NOMO-1 treated with DMSO at 0.1 percent for 48 hours (cell line): ENCODE measurements at regions not wholly inside any gene's neighbourhood (a gene's known extent, or its start where the extent isn't known, plus 50 kb on each side); places are given as distances from the start of the nearest gene placed in this dataset.
A peak's percentile ranks its signal among the peaks of the same experiment; 100 is the strongest.
"Not testable (repeated sequence)": the region's sequence is repeated elsewhere in the genome, so short reads cannot be mapped to it uniquely, and the experiment has no call there.

Source experiments
- DNase-seq: peaks from one replicate; lab custom pipeline; 2025; ENCODE audit not compliant: unreplicated experiment; lab: John Stamatoyannopoulos, UW

DNA sequence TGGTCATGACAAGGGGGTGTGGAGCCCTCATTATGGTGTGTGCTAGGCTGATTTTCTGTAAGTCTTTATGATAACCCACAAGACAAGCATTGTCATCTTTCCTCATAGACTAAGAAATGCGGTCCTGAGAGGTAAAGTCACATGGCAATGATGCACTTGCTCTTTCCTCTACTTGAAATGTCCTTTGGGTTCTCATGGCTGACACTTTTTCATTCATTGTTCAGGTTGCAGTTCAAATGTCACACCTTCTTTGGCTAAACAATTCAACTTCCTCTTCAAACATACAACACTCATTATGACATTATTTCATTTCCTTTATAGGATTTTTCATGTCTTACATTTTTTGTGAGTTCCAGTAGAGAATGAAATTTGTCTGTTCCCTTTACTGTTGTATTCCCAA, 323.6 kb upstream of the PRR16 start:
- peak; percentile 34 for DNase-seq

DNA sequence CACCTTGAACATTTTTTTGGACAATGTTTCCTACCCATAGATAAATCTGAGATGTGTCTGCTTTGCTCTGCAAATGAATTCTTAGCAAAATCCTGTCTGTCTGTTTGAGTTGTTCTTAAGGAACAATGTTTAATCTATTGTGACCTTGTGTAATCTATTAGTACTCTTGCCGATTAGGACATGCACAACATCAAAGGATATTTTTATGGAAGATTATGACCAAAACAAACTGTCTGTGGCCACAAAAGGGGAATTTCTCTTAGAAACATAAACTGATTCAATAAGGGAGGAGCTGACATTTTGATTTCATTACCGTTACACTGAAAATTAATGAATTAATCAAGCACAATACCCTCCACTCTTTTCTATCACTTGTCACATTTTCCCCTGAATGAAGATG, 323.0 kb upstream of the PRR16 start:
- DNase-seq, result no peak

DNA sequence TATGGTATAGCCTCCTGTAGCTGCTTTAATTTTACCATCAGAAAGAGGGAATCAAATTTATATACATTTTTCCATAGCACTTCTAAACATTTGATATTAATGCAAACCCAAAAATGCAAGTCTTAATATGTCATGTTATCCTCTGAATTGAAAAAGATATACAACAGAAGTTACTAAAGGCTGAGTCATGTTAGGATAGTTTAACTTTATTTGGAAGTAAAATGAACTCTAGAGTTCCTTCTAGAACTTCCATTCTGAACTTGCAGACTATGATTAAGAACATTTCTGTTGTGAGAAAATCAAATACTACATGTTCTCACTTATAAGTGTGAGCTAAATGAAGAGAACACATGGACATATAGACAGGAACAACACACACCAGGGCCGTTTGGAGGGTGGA, 317.3 kb upstream of the PRR16 start:
- no peak for DNase-seq

DNA sequence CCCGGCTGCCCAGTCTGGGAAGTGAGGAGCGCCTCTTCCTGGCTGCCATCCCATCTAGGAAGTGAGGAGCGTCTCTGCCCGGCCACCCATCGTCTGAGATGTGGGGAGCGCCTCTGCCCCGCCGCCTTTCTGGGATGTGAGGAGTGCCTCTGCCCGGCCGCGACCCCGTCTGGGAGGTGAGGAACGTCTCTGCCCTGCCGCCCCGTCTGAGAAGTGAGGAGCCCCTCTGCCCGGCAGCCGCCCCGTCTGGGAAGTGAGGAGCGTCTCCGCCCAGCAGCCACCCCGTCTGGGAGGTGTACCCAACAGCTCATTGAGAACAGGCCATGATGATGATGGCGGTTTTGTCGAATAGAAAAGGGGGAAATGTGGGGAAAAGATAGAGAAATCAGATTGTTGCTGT, 316.2 kb upstream of the PRR16 start:
- not testable (repeated sequence) for DNase-seq

DNA sequence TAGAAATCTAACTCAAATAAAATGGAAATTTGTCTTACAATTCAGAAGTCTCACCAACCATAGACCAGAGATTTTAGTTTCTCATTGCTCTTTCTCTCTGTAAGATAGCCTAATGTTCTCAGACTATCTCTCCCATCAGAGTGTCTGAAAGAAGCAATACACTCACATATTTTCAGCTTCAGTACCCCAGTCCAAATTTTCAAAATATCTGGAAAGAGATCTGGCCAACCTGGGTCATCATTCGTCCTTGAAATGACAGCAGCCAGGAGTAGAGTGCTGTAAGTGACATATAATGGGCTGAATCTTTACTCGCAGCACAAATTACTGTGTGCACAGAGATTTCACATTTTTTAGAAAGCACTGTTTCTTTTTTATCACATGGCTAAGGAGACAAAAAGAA, 313.3 kb upstream of the PRR16 start:
- no peak for DNase-seq

DNA sequence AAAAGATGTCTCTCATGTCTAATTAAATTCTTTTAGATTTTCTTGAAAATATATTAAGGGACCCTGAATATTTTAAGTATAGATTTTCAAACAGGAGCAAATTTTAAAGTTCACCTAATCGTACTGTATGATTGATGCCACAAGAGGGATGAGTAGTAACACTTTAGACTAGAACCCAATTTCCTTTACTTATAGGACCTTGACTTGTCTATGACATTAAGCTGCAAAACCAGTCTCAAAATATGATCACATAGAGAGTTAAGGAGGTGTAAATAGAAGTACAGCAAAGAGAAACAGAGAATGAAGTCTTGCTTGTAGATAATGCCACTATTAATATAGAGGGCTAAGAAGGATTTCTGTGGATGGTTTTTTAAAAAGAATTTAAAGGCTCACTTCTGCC, 312.9 kb upstream of the PRR16 start:
- DNase-seq, result no peak

DNA sequence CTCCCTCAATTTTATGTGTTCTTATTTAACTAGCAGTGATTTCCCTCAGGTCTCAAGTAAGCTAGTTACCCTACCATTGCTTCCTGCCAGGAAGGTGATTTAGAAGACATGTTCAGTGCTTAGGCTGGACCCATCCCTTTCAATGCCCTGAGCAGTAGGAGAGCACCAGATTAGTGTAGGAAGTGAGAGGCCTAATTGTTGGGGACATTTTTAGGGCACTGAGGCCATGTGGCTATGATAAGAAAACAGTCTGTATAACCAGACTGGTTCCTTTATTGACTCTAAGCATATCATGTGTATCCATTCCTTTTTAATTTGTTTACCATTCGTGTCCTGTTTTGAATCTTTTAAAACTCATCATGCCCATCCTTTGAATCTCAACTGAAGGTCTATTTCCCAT, 312.3 kb upstream of the PRR16 start:
- DNase-seq, result no peak

DNA sequence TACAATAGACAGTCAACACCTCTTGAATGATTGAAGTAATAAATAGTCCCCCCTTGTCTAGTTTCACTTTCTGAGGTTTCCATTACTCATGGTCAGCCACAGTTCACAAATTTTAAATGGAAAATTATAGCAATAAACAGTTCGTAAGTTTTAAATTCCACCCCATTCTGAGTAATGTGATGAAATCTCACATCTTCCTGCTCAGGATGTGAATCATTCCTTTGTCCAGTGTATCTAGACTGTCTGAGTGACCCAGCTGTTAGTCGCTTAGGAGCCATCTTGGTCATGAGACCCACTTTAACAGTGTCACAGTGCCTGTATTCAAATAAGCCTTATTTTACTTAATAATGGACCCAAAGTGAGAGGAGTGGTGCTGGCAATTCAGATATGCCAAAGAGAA, 311.6 kb upstream of the PRR16 start:
- no peak for DNase-seq

DNA sequence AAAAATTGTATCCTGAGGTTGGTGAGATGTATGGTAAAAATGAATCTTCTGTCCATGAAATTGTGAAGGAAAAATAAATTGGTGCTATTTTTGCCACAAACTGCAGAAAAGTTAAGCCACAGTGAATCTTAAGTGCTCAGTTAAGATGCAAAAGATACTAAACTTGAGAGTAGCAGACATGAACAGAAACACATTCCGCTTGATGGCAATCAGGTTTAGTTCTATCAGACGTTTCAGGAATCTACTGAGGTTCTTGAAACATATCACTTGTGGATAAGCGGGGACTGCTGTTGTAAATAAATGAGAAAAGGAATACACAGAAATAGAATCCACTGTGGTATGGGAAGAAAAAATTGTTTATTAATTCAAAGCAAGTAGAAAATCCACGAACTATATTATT, 311.2 kb upstream of the PRR16 start:
- DNase-seq, result no peak

DNA sequence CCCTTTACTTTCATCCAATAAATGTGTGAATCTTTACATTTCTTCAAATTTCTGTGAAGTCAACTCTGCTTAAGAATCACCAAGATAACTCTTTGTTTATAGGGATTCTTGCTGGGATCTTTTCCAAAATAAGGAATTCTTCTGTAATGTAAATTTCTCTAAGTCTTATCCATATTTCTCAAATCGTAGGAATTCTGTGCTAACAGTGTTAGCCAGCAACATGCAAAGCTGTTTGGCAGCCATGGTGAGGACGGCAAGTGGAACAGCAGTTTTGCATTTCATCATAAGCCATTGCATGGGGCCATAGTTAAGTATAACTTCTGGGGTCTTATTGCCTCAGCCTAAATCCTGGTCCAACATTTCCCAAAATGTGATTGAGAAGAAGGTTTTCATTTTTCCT, 310.5 kb upstream of the PRR16 start:
- no peak for DNase-seq

DNA sequence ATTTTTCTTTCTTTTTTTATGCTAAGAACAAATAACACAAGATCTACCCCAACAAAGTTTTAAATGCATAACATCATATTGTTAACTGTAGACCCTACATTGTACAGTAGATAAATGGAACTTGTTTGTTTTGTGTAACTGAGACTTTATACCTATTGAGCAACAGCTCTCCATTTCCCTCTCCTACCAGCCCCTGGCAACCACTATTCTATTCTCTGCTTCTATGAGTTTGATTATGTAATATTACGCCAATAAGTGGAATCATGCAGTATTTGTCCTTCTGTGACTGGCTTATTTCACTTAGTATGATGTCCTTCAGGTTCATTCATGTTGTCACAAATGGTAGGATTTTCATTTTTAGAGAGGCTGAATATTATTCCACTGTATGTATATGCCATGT, 308.2 kb upstream of the PRR16 start:
- DNase-seq, result peak; percentile 75

DNA sequence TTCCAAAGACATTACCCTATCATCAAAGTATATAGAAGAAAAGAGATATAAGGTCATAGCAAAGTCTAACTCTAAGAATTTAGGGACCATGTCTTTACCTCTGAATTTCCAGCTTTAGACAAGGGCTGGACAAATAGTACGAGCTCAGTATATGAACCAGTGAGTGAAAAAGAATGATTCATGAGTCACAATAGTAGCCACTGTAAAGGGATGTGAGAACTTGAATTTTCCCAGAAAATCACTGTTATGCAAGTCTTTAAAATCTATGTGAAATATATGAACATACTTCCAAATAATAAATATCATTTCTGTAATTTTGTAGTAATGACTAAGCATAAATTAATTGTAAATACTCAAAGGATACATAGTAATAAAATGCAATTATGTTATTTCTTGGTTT, 305.9 kb upstream of the PRR16 start:
- DNase-seq, result no peak

DNA sequence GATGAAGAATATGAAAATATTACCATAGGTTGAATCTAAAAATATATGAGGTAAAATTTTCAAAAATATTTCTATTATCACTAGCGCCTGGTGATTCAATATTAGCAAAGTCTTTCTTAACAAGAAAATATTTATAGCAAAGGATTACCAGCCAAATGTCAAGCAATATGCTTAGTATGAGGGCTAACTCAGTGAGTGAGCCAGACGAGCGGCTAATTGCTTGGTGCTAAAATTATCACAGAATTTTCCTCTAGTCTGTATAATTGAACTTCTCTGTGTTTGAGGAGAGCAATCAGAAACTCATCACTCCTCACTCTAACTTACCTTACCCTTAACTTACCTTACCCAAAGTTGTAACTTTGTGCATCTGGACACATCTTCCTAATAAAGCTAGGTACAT, 304.9 kb upstream of the PRR16 start:
- no peak for DNase-seq

DNA sequence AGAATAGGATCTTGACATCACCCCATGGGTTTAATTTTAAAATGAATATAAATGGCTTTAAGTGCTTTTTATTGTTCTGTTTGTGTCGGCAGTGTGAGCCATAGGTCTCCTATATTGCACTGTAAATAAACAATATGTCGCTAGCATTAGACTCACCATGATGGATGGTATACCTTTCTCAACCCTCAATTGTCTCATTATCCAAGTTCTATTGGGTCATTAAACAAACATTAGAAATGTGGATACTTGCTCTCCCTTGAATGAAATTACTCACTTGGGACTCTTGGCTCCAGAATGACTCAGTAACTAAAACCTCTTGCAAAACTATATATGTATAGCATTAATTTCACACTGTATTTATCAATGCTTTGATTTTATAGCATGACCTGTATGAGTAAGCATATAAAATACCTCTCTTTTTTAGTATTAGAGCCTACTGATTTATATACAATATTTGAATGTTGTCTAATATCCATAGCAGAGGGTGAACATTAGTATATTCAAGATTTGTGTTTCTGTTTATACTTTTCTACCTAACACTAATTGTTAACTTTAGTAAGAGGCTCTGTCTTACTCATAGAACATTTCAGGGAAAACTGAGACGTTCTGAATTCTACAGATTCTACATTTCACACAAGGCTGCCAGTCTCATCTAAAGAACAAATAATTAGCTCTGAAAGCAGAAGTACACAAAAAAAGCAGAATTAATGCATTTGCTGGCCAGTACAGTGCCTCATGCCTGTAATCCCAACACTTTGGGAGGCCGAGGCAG, 303.8 kb upstream of the PRR16 start:
- DNase-seq, result no peak

DNA sequence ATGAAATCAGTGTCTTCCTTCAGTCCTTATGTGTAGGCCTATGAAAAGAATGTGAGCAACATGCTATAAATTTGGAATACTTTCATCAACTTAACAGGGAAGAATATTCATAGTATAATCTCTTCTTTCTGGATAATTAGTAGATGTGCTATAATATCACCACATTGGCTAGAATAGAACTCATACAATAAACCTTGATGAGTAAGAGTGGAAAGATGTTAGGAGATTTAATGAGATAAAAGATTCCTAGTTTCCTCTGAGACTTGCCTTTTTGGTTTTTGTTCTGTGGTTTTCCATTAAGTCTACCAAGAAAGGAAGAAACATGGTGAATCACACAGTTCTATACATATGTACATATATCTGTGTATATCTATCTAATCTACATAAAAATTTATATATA, 301.8 kb upstream of the PRR16 start:
- DNase-seq, result no peak

DNA sequence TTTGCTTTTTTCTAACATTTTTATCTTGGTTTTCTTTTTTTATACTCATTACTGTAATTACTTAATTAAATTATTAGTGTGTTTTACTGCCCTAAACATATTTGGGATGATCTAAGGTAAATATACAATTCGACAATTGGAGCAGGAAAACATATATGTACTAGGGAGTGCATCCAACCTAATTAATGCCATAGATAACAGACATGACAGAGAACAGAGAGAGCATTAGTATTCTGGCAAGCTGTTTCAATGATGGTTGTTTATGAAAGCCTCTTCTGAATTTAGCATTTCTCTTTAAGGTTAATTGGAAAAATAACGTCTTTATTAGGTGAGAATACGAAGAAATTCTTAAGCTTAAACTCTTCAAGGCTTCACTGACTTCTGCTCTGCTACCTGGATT, 300.1 kb upstream of the PRR16 start:
- DNase-seq, result no peak

DNA sequence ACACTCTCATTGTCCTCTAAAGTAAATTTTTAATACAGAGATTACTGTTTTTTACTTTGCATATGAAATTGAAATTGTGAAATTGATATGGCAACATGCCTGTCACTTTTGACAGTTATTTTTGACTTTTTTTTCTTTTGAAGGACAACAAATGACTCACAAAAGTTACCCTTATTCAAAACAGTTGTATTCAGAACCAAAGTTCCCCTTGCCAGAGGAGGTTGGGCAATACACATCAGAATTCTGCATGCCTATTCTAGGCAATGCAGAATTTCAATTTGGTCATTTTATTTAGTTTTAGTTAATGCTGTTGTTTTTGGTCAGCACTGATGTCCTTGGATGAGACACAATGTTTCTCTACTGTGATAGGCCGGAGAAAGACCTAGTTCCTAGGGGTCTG, 299.1 kb upstream of the PRR16 start:
- DNase-seq, result no peak

DNA sequence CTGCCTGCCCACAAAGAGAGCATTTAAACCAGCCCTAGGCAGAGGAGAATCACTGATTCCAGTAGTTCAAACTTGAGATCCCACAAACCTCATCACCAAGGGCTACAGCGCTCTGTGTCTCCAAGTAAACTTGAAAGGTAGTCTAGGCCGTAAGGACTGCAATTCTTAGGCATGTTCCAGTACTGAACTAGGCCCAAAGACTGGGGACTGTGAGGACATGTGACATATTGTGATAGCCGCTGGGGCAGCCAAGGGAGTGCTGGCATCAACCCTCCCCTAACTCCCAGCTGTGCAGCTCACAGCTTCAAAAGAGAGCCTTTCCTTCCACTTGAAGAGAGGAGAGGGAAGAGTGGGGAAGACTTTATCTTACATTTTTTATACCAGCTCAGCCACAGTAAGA, 291.0 kb upstream of the PRR16 start:
- DNase-seq, result no peak

DNA sequence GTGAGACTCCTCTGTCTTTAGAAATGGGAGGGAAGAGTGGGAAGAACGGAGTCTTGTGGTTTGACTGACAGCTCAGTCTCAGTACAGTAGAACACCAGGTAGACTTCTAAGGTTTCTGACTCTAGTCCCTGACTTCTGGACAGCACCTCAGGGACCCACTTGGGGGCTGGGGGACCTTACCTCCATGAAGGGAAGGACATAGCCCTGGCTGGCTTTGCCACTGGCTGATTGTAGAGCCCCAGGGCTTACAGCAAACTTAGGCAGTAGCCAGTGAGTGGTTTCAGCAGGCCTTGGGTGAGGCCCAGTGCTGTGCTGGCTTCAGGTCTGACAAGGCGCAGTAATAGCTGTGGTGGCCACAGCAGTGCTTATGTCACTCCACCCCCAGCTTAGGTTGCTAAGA, 290.0 kb upstream of the PRR16 start:
- DNase-seq, result no peak

DNA sequence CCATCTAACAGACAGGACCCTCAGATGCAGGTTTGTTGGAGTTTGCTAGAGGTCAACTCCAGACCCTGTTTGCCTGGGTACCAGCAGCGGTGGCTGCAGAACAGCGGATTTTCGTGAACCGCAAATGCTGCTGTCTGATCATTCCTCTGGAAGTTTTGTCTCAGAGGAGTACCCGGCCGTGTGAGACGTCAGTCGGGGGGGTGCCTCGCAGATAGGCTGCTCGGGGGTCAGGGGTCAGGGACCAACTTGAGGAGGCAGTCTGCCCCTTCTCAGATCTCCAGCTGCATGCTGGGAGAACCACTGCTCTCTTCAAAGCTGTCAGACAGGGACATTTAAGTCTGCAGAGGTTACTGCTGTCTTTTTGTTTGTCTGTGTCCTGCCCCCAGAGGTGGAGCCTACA, 282.9 kb upstream of the PRR16 start:
- not testable (repeated sequence) for DNase-seq

DNA sequence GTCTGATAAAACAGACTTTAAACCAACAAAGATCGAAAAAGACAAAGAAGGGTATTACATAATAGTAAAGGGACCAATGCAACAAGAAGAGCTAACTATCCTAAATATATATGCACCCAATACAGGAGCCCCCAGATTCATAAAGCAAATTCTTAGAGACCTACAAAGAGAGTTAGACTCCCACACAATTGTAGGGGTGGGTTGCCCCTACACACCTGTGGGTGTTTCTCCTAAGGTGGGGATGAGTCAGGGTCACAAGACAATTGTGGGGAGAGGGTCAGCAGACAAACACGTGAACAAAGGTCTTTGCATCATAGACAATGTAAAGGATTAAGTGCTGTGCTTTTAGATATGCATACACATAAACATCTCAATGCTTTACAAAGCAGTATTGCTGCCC, 269.4 kb upstream of the PRR16 start:
- not testable (repeated sequence) for DNase-seq

DNA sequence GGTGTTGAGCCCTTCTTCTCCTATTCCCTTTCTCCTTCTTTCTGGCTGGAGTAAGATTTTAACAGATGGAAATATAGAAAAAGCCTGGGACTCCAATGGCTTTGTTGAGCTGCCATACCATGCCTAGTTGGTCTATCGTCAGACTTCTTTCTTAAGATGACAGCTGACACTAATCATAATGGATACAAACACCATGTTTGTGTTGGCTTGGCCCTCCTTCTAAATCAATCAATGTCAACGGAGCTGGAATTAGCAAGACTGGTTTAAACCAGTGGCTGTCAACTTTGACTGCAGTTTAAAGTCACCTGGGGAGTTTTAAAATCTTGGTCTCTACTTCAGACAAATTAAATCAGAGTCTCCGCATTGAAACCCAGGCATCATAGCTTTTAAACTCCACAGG, 264.5 kb upstream of the PRR16 start:
- DNase-seq, result no peak

DNA sequence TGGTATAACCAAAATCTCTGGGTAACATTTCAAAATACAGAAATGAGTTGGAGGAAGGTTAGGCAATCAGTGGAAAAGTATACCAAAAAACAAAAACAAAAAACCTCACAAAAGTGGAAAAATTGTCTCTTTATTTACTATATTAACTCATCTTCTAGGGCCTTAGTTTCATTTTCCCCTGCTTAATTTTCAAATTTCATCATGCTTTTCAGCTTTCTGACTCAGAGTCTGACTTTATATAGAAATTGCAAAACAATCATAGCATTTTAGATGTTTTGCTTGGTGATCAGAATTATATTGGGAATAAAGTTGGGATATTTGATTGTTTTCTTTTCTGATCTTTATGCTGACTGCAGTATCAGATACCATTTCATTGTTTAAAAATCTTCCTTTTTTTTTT, 257.0 kb upstream of the PRR16 start:
- peak; percentile 41 for DNase-seq

DNA sequence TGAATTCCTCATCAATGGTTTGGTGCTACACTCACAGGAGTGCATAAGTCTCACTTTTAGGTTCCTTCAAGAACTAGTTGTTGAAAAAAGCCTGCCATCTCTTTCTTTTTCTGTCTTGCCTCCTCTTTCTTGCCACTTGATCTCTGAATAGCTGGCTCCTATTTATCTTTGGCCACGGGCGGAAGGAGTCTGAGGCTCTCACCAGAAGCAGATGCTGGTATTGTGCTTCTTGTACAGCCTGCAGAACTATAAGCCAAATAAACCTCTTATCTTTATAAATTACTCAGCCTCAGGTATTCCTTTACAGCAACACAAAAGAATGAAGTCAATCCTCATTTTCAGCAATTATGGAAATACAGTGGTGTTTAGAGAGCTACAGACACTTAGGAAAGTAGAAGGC, 247.1 kb upstream of the PRR16 start:
- no peak for DNase-seq
